H9 (cell line): ENCODE measurements at regions not wholly inside any gene's neighbourhood (a gene's known extent, or its start where the extent isn't known, plus 50 kb on each side); places are given as distances from the start of the nearest gene placed in this dataset.

Experiments
- DNase-seq: peaks from one replicate; pipeline ENCODE4 v3.0.0-alpha.2; 2017
- H2AFZ ChIP-seq: one replicate; pipeline ENCODE4 v1.6.1; 2013; ENCODE audit warnings: mild to moderate bottlenecking, low read length, control low read depth, moderate library complexity
- H2AK5ac ChIP-seq: 2 replicates; pipeline ENCODE4 v1.6.1; 2013; ENCODE audit warnings: low read length, control low read depth, mixed read lengths; ENCODE audit not compliant: insufficient read length
- H2BK120ac ChIP-seq: one replicate; pipeline ENCODE4 v1.6.1; 2013; ENCODE audit warnings: low read depth, mild to moderate bottlenecking, low read length, control low read depth, inconsistent platforms; ENCODE audit not compliant: poor library complexity, severe bottlenecking
- H2BK12ac ChIP-seq: 2 replicates; pipeline ENCODE4 v1.6.1; 2013; ENCODE audit warnings: low read length, control low read depth, mixed read lengths, low read depth; ENCODE audit not compliant: insufficient read length
- H2BK15ac ChIP-seq: 2 replicates; pipeline ENCODE4 v1.6.1; 2013; ENCODE audit warnings: low read depth, low read length, control low read depth
- H2BK20ac ChIP-seq: one replicate; pipeline ENCODE4 v1.6.1; 2013; ENCODE audit warnings: low read depth, mild to moderate bottlenecking, low read length, control low read depth, inconsistent platforms; ENCODE audit not compliant: poor library complexity, severe bottlenecking
- H2BK5ac ChIP-seq: 2 replicates; pipeline ENCODE4 v1.6.1; 2013; ENCODE audit warnings: low read length, control low read depth, mixed read lengths; ENCODE audit not compliant: insufficient read length
- H3K14ac ChIP-seq: 2 replicates; pipeline ENCODE4 v1.6.1; 2013; ENCODE audit warnings: low read length, control low read depth; ENCODE audit not compliant: insufficient read depth
- H3K18ac ChIP-seq: 2 replicates; pipeline ENCODE4 v1.6.1; 2013; ENCODE audit warnings: low read depth, mild to moderate bottlenecking, mixed read lengths, low read length, control low read depth; ENCODE audit not compliant: insufficient read length
- H3K23ac ChIP-seq: 2 replicates; pipeline ENCODE4 v1.6.1; 2013; ENCODE audit warnings: low read length, control low read depth, mixed read lengths, low read depth; ENCODE audit not compliant: insufficient read length
- H3K23me2 ChIP-seq: 2 replicates; pipeline ENCODE4 v1.6.1; 2013; ENCODE audit warnings: low read depth, mild to moderate bottlenecking, mixed read lengths, low read length, control low read depth; ENCODE audit not compliant: insufficient read length, poor library complexity, severe bottlenecking
- H3K27ac ChIP-seq: 2 replicates; pipeline ENCODE4 v1.5.1; 2013; ENCODE audit warnings: low read length, control low read depth, mixed read lengths, low read depth; ENCODE audit not compliant: insufficient read length
- H3K27me3 ChIP-seq: 2 replicates; pipeline ENCODE4 v1.6.1; 2013; ENCODE audit warnings: low read length, control low read depth, inconsistent platforms; ENCODE audit not compliant: insufficient read depth
- H3K4ac ChIP-seq: 2 replicates; pipeline ENCODE4 v1.6.1; 2013; ENCODE audit warnings: low read depth, mild to moderate bottlenecking, control low read depth, inconsistent platforms, low read length, moderate library complexity
- H3K4me1 ChIP-seq: 2 replicates; pipeline ENCODE4 v1.6.1; 2013; ENCODE audit warnings: low read length, control low read depth, inconsistent platforms; ENCODE audit not compliant: insufficient read depth
- H3K4me2 ChIP-seq: 2 replicates; pipeline ENCODE4 v1.6.1; 2013; ENCODE audit warnings: low read length, control low read depth, mixed read lengths; ENCODE audit not compliant: insufficient read length, insufficient read depth
- H3K56ac ChIP-seq: 2 replicates; pipeline ENCODE4 v1.6.1; 2013; ENCODE audit warnings: low read depth, mild to moderate bottlenecking, mixed read lengths, low read length, control low read depth; ENCODE audit not compliant: insufficient read length
- H3K79me1 ChIP-seq: 2 replicates; pipeline ENCODE4 v1.6.1; 2013; ENCODE audit warnings: low read depth, mild to moderate bottlenecking, moderate library complexity, low read length, control low read depth, inconsistent platforms; ENCODE audit not compliant: insufficient read depth, poor library complexity, severe bottlenecking
- H3K79me2 ChIP-seq: 2 replicates; pipeline ENCODE4 v1.6.1; 2013; ENCODE audit warnings: low read length, control low read depth, inconsistent platforms; ENCODE audit not compliant: insufficient read depth
- H3K9ac ChIP-seq: 2 replicates; pipeline ENCODE4 v1.6.1; 2013; ENCODE audit warnings: low read length, control low read depth, mixed read lengths; ENCODE audit not compliant: insufficient read length; ENCODE audit errors: extremely low read depth
- H3K9me3 ChIP-seq: one replicate; pipeline ENCODE4 v1.6.1; 2013; ENCODE audit warnings: low read depth, low read length, inconsistent platforms; ENCODE audit not compliant: control insufficient read depth
- H3T11ph ChIP-seq: one replicate; pipeline ENCODE4 v1.6.1; 2013; ENCODE audit warnings: mild to moderate bottlenecking, low read length, control low read depth, inconsistent platforms
- H4K20me1 ChIP-seq: one replicate; pipeline ENCODE4 v1.6.1; 2013; ENCODE audit not compliant: control insufficient read depth, insufficient read length, insufficient read depth
- H4K5ac ChIP-seq: 2 replicates; pipeline ENCODE4 v1.6.1; 2013; ENCODE audit warnings: low read depth, mild to moderate bottlenecking, mixed read lengths, low read length, control low read depth; ENCODE audit not compliant: insufficient read length
- H4K8ac ChIP-seq: replicated peaks from 2 replicates; pipeline ENCODE4 v1.6.1; 2013; ENCODE audit warnings: low read length, control low read depth, mixed read lengths, low read depth; ENCODE audit not compliant: insufficient read length
- H4K91ac ChIP-seq: 2 replicates; pipeline ENCODE4 v1.6.1; 2013; ENCODE audit warnings: low read depth, mild to moderate bottlenecking, moderate library complexity, mixed read lengths, low read length, control low read depth; ENCODE audit not compliant: insufficient read length
- H3K27ac Mint-ChIP-seq, 3 experiments: 2 replicates in 2 of 3; 3 replicates in 1 of 3; pipeline ENCODE4 v1.8.0; 2020 to 2021; ENCODE audit warnings: mixed read lengths in 3 of 3, mild to moderate bottlenecking in 1 of 3, moderate library complexity in 1 of 3
- H3K27me3 Mint-ChIP-seq: 2 replicates; pipeline ENCODE4 v1.8.0; 2021; ENCODE audit warnings: low read depth, mild to moderate bottlenecking, moderate library complexity, mixed read lengths
- H3K36me3 Mint-ChIP-seq, 3 experiments: 2 replicates in 2 of 3; 3 replicates in 1 of 3; pipeline ENCODE4 v1.8.0; 2020 to 2021; ENCODE audit warnings: low read depth in 3 of 3, mixed read lengths in 3 of 3; ENCODE audit not compliant: insufficient read depth in 1 of 3
- H3K4me1 Mint-ChIP-seq, 2 experiments: 2 replicates each; pipeline ENCODE4 v1.8.0; 2020; ENCODE audit warnings: mixed read lengths in 2 of 2
- H3K4me3 Mint-ChIP-seq, 2 experiments: 2 replicates in 1 of 2; 3 replicates in 1 of 2; pipeline ENCODE4 v1.8.0; 2020 to 2021; ENCODE audit warnings: mild to moderate bottlenecking in 2 of 2, mixed read lengths in 2 of 2, moderate library complexity in 1 of 2
- H3K9me3 Mint-ChIP-seq, 2 experiments: 2 replicates in 1 of 2; 3 replicates in 1 of 2; pipeline ENCODE4 v1.8.0; 2020; ENCODE audit warnings: mild to moderate bottlenecking in 2 of 2, mixed read lengths in 2 of 2, moderate library complexity in 1 of 2
- CTCF ChIP-seq: fragments of 200-600 bp; sonication (generic); conservative IDR thresholded peaks from 3 replicates; pipeline ENCODE4 v1.8.0; 2021; ENCODE audit warnings: antibody characterized with exemption, mild to moderate bottlenecking
- WGBS: extraction: QIAGEN DNeasy Blood & Tissue Kit; methylation state at CpG from one replicate; pipeline ENCODE4 v1.1.7; 2013; ENCODE audit warnings: missing lambda C conversion rate, low lambda C conversion rate, mixed read lengths; ENCODE audit not compliant: insufficient read length; ENCODE audit errors: extremely low coverage; 5-methylcytosine and 5-hydroxymethylcytosine counted together

GRCh38 chr6:169079650-169080049 is 174.0 kb downstream of the THBS2 start:
- Histone ChIP-seq H3K9me3 (no peaks in the 10 kb centered on the region), H3K79me1 (no peaks in the 10 kb centered on the region), H4K20me1 (no peaks in the 10 kb centered on the region), H3K56ac (no peak overlapping the region), H2BK5ac (no peak overlapping the region), H3K23me2 (no peaks in the 10 kb centered on the region), H3K27ac (no peak overlapping the region), H3K4me1 (no peaks in the 10 kb centered on the region), H3K18ac (no peak overlapping the region), H4K8ac (no peak overlapping the region), H2BK12ac (no peak overlapping the region), H3K79me2 (no peaks in the 10 kb centered on the region), H2BK20ac (no peak overlapping the region), H3K4ac (no peak overlapping the region), H2AK5ac (no peak overlapping the region), H2AFZ (no peak overlapping the region), H2BK120ac (no peak overlapping the region), H4K91ac (no peak overlapping the region), H3K14ac (no peak overlapping the region), H4K5ac (no peak overlapping the region), H3K23ac (no peak overlapping the region), H3K9ac (no peak overlapping the region), H3T11ph (no peak overlapping the region), H3K27me3 (no peaks in the 10 kb centered on the region), H3K4me2 (no peak overlapping the region), H2BK15ac (no peak overlapping the region)
- H3K4me1 Mint-ChIP-seq: peaks cover 0 to 6% of the 10 kb centered on the region in 2 experiments; a peak in 1 of 4 replicates
- TF ChIP-seq CTCF: no peak
- no peaks in the 10 kb centered on the region for H3K36me3 Mint-ChIP-seq
- no peak overlapping the region for H3K4me3 Mint-ChIP-seq
- no peak overlapping the region for H3K27ac Mint-ChIP-seq
- H3K27me3 Mint-ChIP-seq: no peaks in the 10 kb centered on the region
- WGBS: no CpG with 5 or more reads among the region's 3 CpGs
- peaks cover 0 to 1% of the 10 kb centered on the region in 2 experiments; a peak in 2 of 5 replicates for H3K9me3 Mint-ChIP-seq
- DNase-seq: no peak
